ENCODE measurements at regions not wholly inside any gene's neighbourhood (a gene's known extent, or its start where the extent isn't known, plus 50 kb on each side); places are given as distances from the start of the nearest gene placed in this dataset.

- no peak for TF ChIP-seq POLR2A (IDR thresholded peaks at IDR 0.05; ENCODE audit: low read length)
- no peak for TF ChIP-seq GATA1 (IDR thresholded peaks at IDR 0.05; ENCODE audit: low read depth, low read length)
Measured at GRCh38 chr13:84050536-84050935, 168.3 kb upstream of the SLITRK1 start.

Measured in erythroblast (primary cell).